Osteoblast (primary cell): ENCODE measurements at regions not wholly inside any gene's neighbourhood (a gene's known extent, or its start where the extent isn't known, plus 50 kb on each side); places are given as distances from the start of the nearest gene placed in this dataset.

Experiments
- DNase-seq: peaks from one replicate; pipeline ENCODE4 v3.0.0; 2011; ENCODE audit warnings: low spot score, mixed read lengths; ENCODE audit not compliant: insufficient read length; ENCODE audit errors: missing footprints
- H2AFZ ChIP-seq: 2 replicates; pipeline ENCODE4 v1.6.0; 2011; ENCODE audit warnings: mild to moderate bottlenecking, low read length
- H3K27ac ChIP-seq: 2 replicates; pipeline ENCODE4 v1.5.1; 2011; ENCODE audit warnings: mild to moderate bottlenecking, low read depth, low read length, moderate library complexity
- H3K27me3 ChIP-seq: 2 replicates; pipeline ENCODE4 v1.6.0; 2012; ENCODE audit warnings: mild to moderate bottlenecking, control low read depth, inconsistent platforms, low read length, moderate library complexity; ENCODE audit not compliant: insufficient read depth
- H3K36me3 ChIP-seq: 2 replicates; pipeline ENCODE4 v1.5.1; 2011; ENCODE audit warnings: mild to moderate bottlenecking, low read length, control low read depth, moderate library complexity; ENCODE audit not compliant: insufficient read depth
- H3K4me1 ChIP-seq: 2 replicates; pipeline ENCODE4 v1.5.1; 2011; ENCODE audit warnings: mild to moderate bottlenecking, low read length, control low read depth, moderate library complexity; ENCODE audit not compliant: insufficient read depth
- H3K4me2 ChIP-seq: 2 replicates; pipeline ENCODE4 v1.6.0; 2011; ENCODE audit warnings: mild to moderate bottlenecking, low read length; ENCODE audit not compliant: insufficient read depth
- H3K4me3 ChIP-seq: fragments of 200-600 bp; sonication (generic); 3 replicates; pipeline ENCODE4 v1.5.1; 2012; ENCODE audit warnings: mild to moderate bottlenecking, low read length, inconsistent platforms; ENCODE audit not compliant: insufficient read depth
- H3K79me2 ChIP-seq: 2 replicates; pipeline ENCODE4 v1.6.0; 2012; ENCODE audit warnings: mild to moderate bottlenecking, low read length, control low read depth, inconsistent platforms; ENCODE audit not compliant: insufficient read depth
- H3K9me3 ChIP-seq: 2 replicates; pipeline ENCODE4 v1.5.1; 2011; ENCODE audit warnings: low read depth, low read length, control low read depth
- H4K20me1 ChIP-seq: 2 replicates; pipeline ENCODE4 v1.6.0; 2012; ENCODE audit warnings: mild to moderate bottlenecking, low read length, control low read depth; ENCODE audit not compliant: insufficient read depth
- CTCF ChIP-seq: IDR thresholded peaks from 2 replicates; pipeline ENCODE4 v1.5.1; 2011; ENCODE audit warnings: mild to moderate bottlenecking, low read depth, low read length, moderate library complexity; ENCODE audit errors: extremely low read depth

- H4K20me1 ChIP-seq: no peaks in the 10 kb centered on the region
- no peaks in the 10 kb centered on the region for H3K4me1 ChIP-seq
- H3K4me2 ChIP-seq: no peak overlapping the region
- H3K27me3 ChIP-seq: no peaks in the 10 kb centered on the region
- no peaks in the 10 kb centered on the region for H3K9me3 ChIP-seq
- no peaks in the 10 kb centered on the region for H3K79me2 ChIP-seq
- no peaks in the 10 kb centered on the region for H3K36me3 ChIP-seq
- H3K27ac ChIP-seq: no peak overlapping the region
- H2AFZ ChIP-seq: no peak overlapping the region
- DNase-seq: peak; percentile 79
- TF ChIP-seq CTCF: no peak
- no peak overlapping the region for H3K4me3 ChIP-seq
These were observed 67.8 kb downstream of the IGLL1 start for GRCh38 chr22:23512348-23512705.

- no peaks in the 10 kb centered on the region for H3K79me2 ChIP-seq
- no peak overlapping the region for H2AFZ ChIP-seq
These were observed 68.3 kb downstream of the IGLL1 start for GRCh38 chr22:23511627-23512347.

GRCh38 chr22:23509571-23510302, 70.4 kb downstream of the IGLL1 start:
- Histone ChIP-seq H4K20me1 (no peaks in the 10 kb centered on the region), H3K4me2 (no peak overlapping the region), H3K79me2 (no peaks in the 10 kb centered on the region), H3K9me3 (no peaks in the 10 kb centered on the region), H3K27ac (no peak overlapping the region), H3K4me1 (no peaks in the 10 kb centered on the region), H3K36me3 (no peaks in the 10 kb centered on the region), H3K27me3 (no peaks in the 10 kb centered on the region), H2AFZ (no peak overlapping the region), H3K4me3 (no peak overlapping the region)
- no peak for TF ChIP-seq CTCF
- peak; percentile 51 for DNase-seq

More at GRCh38 chr22:23511627-23512347, 68.3 kb downstream of the IGLL1 start:
- no peaks in the 10 kb centered on the region for H3K4me1 ChIP-seq
- no peaks in the 10 kb centered on the region for H4K20me1 ChIP-seq
- H3K27me3 ChIP-seq: no peaks in the 10 kb centered on the region
- H3K27ac ChIP-seq: no peak overlapping the region
- no peaks in the 10 kb centered on the region for H3K9me3 ChIP-seq
- peak; percentile 32 for DNase-seq
- TF ChIP-seq CTCF: no peak
- no peaks in the 10 kb centered on the region for H3K36me3 ChIP-seq
- H3K4me2 ChIP-seq: no peak overlapping the region
- H3K4me3 ChIP-seq: no peak overlapping the region

- no peaks in the 10 kb centered on the region for H3K4me1 ChIP-seq
- H3K4me2 ChIP-seq: no peak overlapping the region
- no peaks in the 10 kb centered on the region for H3K9me3 ChIP-seq
- no peak for TF ChIP-seq CTCF
- H3K79me2 ChIP-seq: no peaks in the 10 kb centered on the region
- no peak overlapping the region for H3K4me3 ChIP-seq
- no peaks in the 10 kb centered on the region for H3K27me3 ChIP-seq
- DNase-seq: no peak
- no peak overlapping the region for H2AFZ ChIP-seq
- H3K27ac ChIP-seq: no peak overlapping the region
- H3K36me3 ChIP-seq: no peaks in the 10 kb centered on the region
- no peaks in the 10 kb centered on the region for H4K20me1 ChIP-seq
These were observed 75.6 kb downstream of the IGLL1 start for GRCh38 chr22:23504516-23504915.
